Small intestine (tissue), 7 donors: ENCODE measurements at regions not wholly inside any gene's neighbourhood (a gene's known extent, or its start where the extent isn't known, plus 50 kb on each side); places are given as distances from the start of the nearest gene placed in this dataset.

ENCODE experiments used
- DNase-seq, 2 donors: peaks; one replicate each; pipeline versions ENCODE4 v3.0.0 to v3.0.0-alpha.2; 2013
- FAIRE-seq: peaks from 2 replicates; lab custom pipeline; 2012; peaks lifted over from hg19 to GRCh38; lab: Jason Lieb, UNC
- H3K27ac ChIP-seq, 3 donors: one replicate each; pipeline ENCODE4 v1.5.1; 2013; ENCODE audit warnings: low read length in 2 of 3, mild to moderate bottlenecking in 2 of 3, control low read depth in 1 of 3, inconsistent platforms in 1 of 3, low read depth in 1 of 3, moderate library complexity in 1 of 3
- H3K27me3 ChIP-seq, 3 donors: one replicate each; pipeline ENCODE4 v1.6.1; 2013; ENCODE audit warnings: low read length in 3 of 3, inconsistent platforms in 1 of 3; ENCODE audit not compliant: control insufficient read depth in 3 of 3, insufficient read depth in 3 of 3
- H3K36me3 ChIP-seq, 3 donors: one replicate each; pipeline ENCODE4 v1.6.1; 2013; ENCODE audit warnings: low read length in 3 of 3, inconsistent platforms in 1 of 3, low read depth in 1 of 3, mild to moderate bottlenecking in 1 of 3, moderate library complexity in 1 of 3; ENCODE audit not compliant: control insufficient read depth in 3 of 3, insufficient read depth in 2 of 3
- H3K4me1 ChIP-seq, 3 donors: one replicate each; pipeline ENCODE4 v1.6.1; 2013; ENCODE audit warnings: low read length in 2 of 3, inconsistent platforms in 1 of 3, low read depth in 1 of 3, mild to moderate bottlenecking in 1 of 3, moderate library complexity in 1 of 3; ENCODE audit not compliant: control insufficient read depth in 3 of 3, insufficient read depth in 2 of 3
- H3K4me3 ChIP-seq, 3 donors: one replicate each; pipeline ENCODE4 v1.5.1; 2013; ENCODE audit warnings: low read length in 3 of 3, control low read depth in 1 of 3, inconsistent platforms in 1 of 3, low read depth in 1 of 3, mild to moderate bottlenecking in 1 of 3, moderate library complexity in 1 of 3
- H3K9me3 ChIP-seq, 2 donors: one replicate each; pipeline ENCODE4 v1.6.1; 2013; ENCODE audit warnings: low read depth in 1 of 2, low read length in 1 of 2; ENCODE audit not compliant: control insufficient read depth in 2 of 2, insufficient read depth in 1 of 2
- WGBS, 3 donors: extraction: QIAGEN DNeasy Blood & Tissue Kit; methylation state at CpG; one replicate each; pipeline ENCODE4 v1.1.7; 2013; 5-methylcytosine and 5-hydroxymethylcytosine counted together
- donor health status: healthy with polysubstance abuse.
- donor health status: control.
- donor health status: control.
- donor health status: Bipolar disorder and iron deficiency.
- donor health status: healthy.

- Histone ChIP-seq H3K4me1 (no peaks in the 10 kb centered on the region), H3K27ac (no peak overlapping the region), H3K4me3 (no peak overlapping the region), H3K9me3 (no peaks in the 10 kb centered on the region), H3K36me3 (no peaks in the 10 kb centered on the region), H3K27me3 (peaks cover 0 to 3% (median 0%) of the 10 kb centered on the region in 3 donors)
- no peak for DNase-seq
- 86 to 89% (median 87%) methylated on average over 3 of the region's 3 CpGs for WGBS, 3 donors
- no peak for FAIRE-seq
These were observed 208.1 kb upstream of the NPVF start for GRCh38 chr7:25436413-25436812.

DNA sequence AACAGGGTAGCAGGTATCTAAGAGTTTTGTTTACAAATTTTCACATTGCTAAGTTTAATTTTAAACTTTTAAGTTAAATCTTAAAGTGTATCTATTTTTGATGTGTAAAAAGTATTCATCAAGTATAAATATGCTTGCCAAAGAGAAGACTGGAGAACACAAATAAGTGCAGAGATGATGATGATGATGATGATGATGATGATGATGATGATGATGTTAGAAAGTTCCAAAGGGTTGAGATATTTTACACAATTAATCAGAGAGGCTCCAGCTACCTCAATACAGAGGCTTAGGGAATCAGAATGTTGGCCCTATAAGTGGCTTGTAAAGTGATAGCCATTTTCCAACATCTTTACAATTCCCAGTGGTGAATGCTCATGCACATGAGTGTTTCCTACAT lies 209.0 kb upstream of the NPVF start:
- DNase-seq (no peak), FAIRE-seq (no peak)
- Histone ChIP-seq H3K27me3 (peaks cover 0 to 3% (median 0%) of the 10 kb centered on the region in 3 donors), H3K9me3 (peaks cover 0 to 4% of the 10 kb centered on the region in 2 donors), H3K27ac (no peak overlapping the region), H3K4me3 (no peak overlapping the region), H3K4me1 (no peaks in the 10 kb centered on the region), H3K36me3 (no peaks in the 10 kb centered on the region)

DNA sequence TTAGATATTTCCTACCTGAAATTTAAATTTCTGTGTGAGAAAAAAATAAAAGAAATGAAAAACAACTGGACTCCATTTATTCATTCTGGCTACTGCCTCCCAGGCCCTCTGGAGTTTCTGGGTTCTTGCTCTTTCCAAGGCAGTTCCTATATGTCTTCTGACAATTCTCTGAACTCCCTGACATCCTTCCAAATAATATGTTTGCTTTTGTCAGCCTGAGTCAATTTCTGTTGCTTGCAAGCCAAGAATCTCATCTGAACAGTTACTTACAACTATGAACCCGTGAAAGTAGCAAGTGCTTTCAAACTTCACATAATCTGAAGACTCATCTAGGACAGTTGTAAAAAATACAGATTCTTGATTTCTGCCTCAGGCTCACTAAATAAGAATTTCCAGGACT lies 216.7 kb upstream of the NPVF start:
- Histone ChIP-seq H3K27ac (no peak overlapping the region), H3K27me3 (no peaks in the 10 kb centered on the region), H3K9me3 (peaks cover 0 to 13% of the 10 kb centered on the region in 2 donors), H3K4me3 (no peak overlapping the region), H3K4me1 (no peaks in the 10 kb centered on the region), H3K36me3 (no peaks in the 10 kb centered on the region)
- no peak for DNase-seq
- 58 to 66% (median 63%) methylated on average over 1 of the region's 1 CpG for WGBS, 3 donors
- no peak for FAIRE-seq

DNA sequence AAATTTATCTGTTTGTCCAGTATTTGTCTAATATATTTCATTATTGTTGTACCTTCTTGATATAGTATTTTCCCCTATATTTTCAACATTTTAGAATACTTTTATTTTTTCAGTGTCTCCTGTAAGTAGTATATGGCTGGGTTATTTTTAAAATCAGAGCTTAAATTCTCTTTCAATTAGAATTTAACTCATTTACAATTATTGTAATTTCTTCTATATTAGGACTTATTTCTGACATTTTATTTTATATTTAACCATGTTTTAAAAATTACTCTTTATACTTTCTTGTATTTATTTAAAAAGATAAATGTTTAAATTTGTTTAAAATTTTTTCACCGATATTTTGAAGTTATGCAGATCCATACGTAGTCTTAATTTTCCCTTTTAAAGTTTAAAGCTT lies 220.0 kb upstream of the NPVF start:
- peaks cover 0 to 6% of the 10 kb centered on the region in 2 donors for H3K9me3 ChIP-seq
- FAIRE-seq: peak; percentile 94

DNA sequence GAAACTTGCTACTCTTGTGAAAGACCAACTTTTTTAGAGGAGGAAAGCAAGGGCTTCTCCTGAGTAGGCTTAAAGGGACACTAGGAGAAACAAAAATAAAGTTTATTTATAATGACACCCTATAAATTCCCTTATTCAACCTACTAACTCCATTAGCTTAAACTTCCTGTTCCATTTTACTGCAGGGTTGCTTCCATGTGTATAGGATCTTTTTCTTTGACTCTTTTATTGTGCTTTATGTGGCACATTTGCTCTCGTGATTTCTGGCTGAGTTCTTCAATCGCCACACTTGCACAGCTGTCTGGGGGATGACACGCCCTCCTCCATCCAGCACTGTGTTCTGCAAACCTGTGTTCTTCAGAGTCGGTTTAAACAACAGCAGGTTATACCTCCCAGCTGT lies 225.7 kb upstream of the NPVF start:
- DNase-seq (no peak), FAIRE-seq (no peak)
- H3K9me3 ChIP-seq: no peaks in the 10 kb centered on the region
- H3K27me3 ChIP-seq: peaks cover 0 to 17% (median 0%) of the 10 kb centered on the region in 3 donors
- H3K27ac ChIP-seq: peak overlapping the region in 1 of 3 donors; percentile 36
- no peak overlapping the region for H3K4me3 ChIP-seq
- H3K4me1 ChIP-seq: peaks cover 0 to 6% (median 0%) of the 10 kb centered on the region in 3 donors
- WGBS, 3 donors: 28 to 55% (median 30%) methylated on average over 4 of the region's 4 CpGs
- H3K36me3 ChIP-seq: no peaks in the 10 kb centered on the region

More for the DNA sequence above, 220.0 kb upstream of the NPVF start:
- WGBS, 3 donors: 94% methylated on average over 2 of the region's 2 CpGs
- DNase-seq: no peak
- no peaks in the 10 kb centered on the region for H3K36me3 ChIP-seq
- no peak overlapping the region for H3K4me3 ChIP-seq
- no peaks in the 10 kb centered on the region for H3K27me3 ChIP-seq
- H3K27ac ChIP-seq: no peak overlapping the region
- H3K4me1 ChIP-seq: no peaks in the 10 kb centered on the region

- no peaks in the 10 kb centered on the region for H3K36me3 ChIP-seq
- peak overlapping the region in 1 of 3 donors; percentile 9 for H3K27ac ChIP-seq
- peaks cover 0 to 6% (median 0%) of the 10 kb centered on the region in 3 donors for H3K4me1 ChIP-seq
- 51 to 61% (median 58%) methylated on average over 9 of the region's 9 CpGs for WGBS, 3 donors
- DNase-seq (no peak), FAIRE-seq (no peak)
- H3K4me3 ChIP-seq: no peak overlapping the region
- peaks cover 0 to 17% (median 0%) of the 10 kb centered on the region in 3 donors for H3K27me3 ChIP-seq
- H3K9me3 ChIP-seq: no peaks in the 10 kb centered on the region
These were observed 226.3 kb upstream of the NPVF start for GRCh38 chr7:25454562-25455041.

DNA sequence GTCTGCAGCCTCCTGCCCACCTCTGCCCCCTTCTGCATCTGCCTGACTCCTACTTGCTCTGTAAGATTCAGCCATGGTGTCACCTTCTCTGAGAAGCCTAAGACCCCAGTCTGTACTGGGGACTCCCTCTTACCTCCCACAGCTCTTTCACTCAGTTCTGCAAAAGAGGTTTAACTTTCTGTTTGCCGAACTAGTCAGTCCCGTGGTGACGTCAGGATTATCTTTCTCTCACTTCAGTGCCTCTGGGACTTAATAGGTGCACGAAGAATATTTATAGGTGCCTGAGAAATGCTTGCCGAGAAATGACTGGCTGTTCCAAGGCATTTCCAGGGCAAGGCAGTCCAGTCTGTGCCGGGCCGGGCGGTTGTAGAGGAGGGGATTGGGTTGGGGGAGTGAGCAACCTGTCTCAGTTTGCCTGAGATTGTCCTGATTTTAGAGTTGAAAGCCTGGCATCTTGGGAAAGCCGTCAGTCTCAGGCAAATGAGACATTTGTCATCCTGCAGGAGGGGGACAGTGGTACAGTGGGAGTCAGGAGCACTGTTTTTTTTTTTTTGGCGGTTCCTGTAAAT lies 227.5 kb upstream of the NPVF start:
- H3K27ac ChIP-seq: peak overlapping the region in 1 of 3 donors; percentile 9

GRCh38 chr7:25456467-25457171 lies 228.3 kb upstream of the NPVF start:
- WGBS, 3 donors: 31 to 50% (median 42%) methylated on average over 8 of the region's 8 CpGs
- peak overlapping the region in 1 of 3 donors; percentile 79 for H3K27ac ChIP-seq
- no peak overlapping the region for H3K4me3 ChIP-seq
- no peaks in the 10 kb centered on the region for H3K36me3 ChIP-seq
- FAIRE-seq (no peak), DNase-seq (peak; percentile 13 to 14)
- peaks cover 0 to 17% (median 0%) of the 10 kb centered on the region in 3 donors for H3K27me3 ChIP-seq
- H3K9me3 ChIP-seq: no peaks in the 10 kb centered on the region
- H3K4me1 ChIP-seq: peaks cover 0 to 6% (median 0%) of the 10 kb centered on the region in 3 donors

More for the DNA sequence above, 227.5 kb upstream of the NPVF start:
- no peaks in the 10 kb centered on the region for H3K36me3 ChIP-seq
- H3K27me3 ChIP-seq: peaks cover 0 to 17% (median 0%) of the 10 kb centered on the region in 3 donors
- WGBS, 3 donors: 79 to 84% (median 79%) methylated on average over 10 of the region's 10 CpGs
- H3K4me1 ChIP-seq: peaks cover 0 to 6% (median 0%) of the 10 kb centered on the region in 3 donors
- no peak for FAIRE-seq
- H3K9me3 ChIP-seq: no peaks in the 10 kb centered on the region
- no peak for DNase-seq
- no peak overlapping the region for H3K4me3 ChIP-seq
